GM06990 (cell line): ENCODE measurements at regions not wholly inside any gene's neighbourhood (a gene's known extent, or its start where the extent isn't known, plus 50 kb on each side); places are given as distances from the start of the nearest gene placed in this dataset.

Experiments
- DNase-seq: peaks from one replicate; pipeline ENCODE4 v3.0.0-alpha.2; 2011; ENCODE audit not compliant: insufficient read length; ENCODE audit errors: extremely low read depth
- H3K27me3 ChIP-seq: replicated peaks from 2 replicates; pipeline ENCODE4 v1.6.0; 2011; ENCODE audit warnings: low read length; ENCODE audit not compliant: control insufficient read depth, insufficient read depth
- H3K36me3 ChIP-seq: 2 replicates; pipeline ENCODE4 v1.5.1; 2011; ENCODE audit warnings: low read length; ENCODE audit not compliant: control insufficient read depth, insufficient read depth
- H3K4me3 ChIP-seq: replicated peaks from 2 replicates; pipeline ENCODE4 v1.5.1; 2011; ENCODE audit warnings: low read depth, mild to moderate bottlenecking, control low read depth, low read length
- TF ChIP-seq, protein P1 (sequence below): IDR thresholded peaks from 2 replicates; pipeline ENCODE4 v1.5.1; 2011; ENCODE audit warnings: low read length, control low read depth, mild to moderate bottlenecking, inconsistent platforms; ENCODE audit not compliant: insufficient read depth, poor library complexity, severe bottlenecking

DNA sequence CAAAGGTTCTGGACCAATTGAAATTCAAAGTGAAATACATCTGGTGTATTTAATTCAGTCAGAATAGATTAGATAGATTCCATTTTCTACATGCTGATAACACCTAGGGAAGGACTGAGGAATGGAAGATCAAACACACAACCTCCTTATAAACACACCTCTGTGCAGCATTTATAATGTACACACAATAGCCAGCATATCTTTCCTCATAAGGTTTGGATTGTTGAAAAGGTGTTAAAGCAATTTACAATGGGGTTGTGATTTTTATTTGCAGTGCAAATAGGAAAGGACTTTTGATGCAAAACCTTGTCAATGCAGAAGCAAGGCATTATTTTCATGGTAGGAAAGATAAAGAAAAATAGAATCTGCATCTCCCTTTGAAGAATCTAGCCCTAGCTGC is 448.9 kb upstream of the KCNMB2 start:
- DNase-seq, result no peak
- TF ChIP-seq, protein P1, sequence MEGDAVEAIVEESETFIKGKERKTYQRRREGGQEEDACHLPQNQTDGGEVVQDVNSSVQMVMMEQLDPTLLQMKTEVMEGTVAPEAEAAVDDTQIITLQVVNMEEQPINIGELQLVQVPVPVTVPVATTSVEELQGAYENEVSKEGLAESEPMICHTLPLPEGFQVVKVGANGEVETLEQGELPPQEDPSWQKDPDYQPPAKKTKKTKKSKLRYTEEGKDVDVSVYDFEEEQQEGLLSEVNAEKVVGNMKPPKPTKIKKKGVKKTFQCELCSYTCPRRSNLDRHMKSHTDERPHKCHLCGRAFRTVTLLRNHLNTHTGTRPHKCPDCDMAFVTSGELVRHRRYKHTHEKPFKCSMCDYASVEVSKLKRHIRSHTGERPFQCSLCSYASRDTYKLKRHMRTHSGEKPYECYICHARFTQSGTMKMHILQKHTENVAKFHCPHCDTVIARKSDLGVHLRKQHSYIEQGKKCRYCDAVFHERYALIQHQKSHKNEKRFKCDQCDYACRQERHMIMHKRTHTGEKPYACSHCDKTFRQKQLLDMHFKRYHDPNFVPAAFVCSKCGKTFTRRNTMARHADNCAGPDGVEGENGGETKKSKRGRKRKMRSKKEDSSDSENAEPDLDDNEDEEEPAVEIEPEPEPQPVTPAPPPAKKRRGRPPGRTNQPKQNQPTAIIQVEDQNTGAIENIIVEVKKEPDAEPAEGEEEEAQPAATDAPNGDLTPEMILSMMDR, result no peak
- Histone ChIP-seq H3K27me3 (no peaks in the 10 kb centered on the region), H3K36me3 (no peaks in the 10 kb centered on the region), H3K4me3 (no peak overlapping the region)

DNA sequence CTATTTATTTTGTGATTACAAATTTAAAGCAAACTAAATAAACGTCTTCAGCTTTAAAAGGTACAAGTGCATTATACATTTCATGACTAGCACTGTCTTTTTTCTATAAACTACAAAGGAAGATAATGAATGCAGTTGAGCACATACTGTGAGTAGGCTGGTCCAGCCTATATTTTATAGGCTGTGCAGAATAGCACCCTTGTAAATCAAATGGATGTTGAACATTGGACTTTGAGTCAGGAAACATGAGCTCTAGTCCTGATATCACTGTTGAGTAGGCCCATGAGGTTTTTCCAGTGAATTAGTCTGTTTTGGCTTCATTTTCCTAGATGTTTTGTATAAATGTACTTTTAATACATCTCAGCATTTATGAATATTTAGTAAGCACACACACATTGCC is 447.3 kb upstream of the KCNMB2 start:
- TF ChIP-seq, protein P1, result no peak
- DNase-seq, result no peak
- Histone ChIP-seq H3K4me3 (no peak overlapping the region), H3K36me3 (no peaks in the 10 kb centered on the region), H3K27me3 (no peaks in the 10 kb centered on the region)

DNA sequence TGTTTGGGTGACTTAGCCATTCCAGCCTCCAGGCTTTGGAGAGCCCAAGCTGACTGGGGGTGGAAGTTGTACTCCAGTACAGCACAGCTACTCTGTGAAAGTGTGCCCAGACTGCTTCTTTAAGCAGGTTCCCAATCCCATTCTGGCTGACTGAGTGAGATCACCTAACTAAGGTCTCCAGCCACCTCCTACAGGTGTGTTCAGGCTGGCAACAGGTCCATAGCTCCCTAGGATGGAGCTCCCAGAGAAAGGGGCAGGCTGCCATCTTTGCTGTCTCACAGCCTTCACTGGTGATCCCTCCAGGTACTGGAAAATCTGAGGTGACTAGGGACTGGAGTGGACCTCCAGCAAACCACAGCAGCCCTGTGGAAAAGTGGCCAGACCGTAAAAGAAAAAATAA is 445.3 kb upstream of the KCNMB2 start:
- Histone ChIP-seq H3K27me3 (no peaks in the 10 kb centered on the region), H3K36me3 (no peaks in the 10 kb centered on the region), H3K4me3 (no peak overlapping the region)
- TF ChIP-seq, protein P1, result no peak
- no peak for DNase-seq

DNA sequence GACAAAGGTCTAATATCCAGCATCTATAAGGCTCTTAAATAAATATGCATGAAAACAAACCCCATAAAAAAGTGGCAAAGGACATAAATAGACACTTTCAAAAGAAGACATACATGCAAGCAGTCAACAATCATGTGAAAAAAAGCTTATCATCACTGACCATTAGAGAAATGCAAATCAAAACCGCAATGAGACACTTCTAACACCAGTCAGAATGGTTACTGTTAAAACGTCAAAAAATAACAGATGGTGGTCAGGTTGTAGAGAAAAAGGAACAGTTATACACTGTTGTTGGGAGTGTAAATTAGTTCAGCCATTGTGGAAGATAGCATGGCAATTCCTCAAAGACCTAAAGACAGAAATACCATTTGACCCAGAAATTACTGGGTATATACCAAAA is 440.7 kb upstream of the KCNMB2 start:
- Histone ChIP-seq H3K36me3 (no peaks in the 10 kb centered on the region), H3K4me3 (no peak overlapping the region), H3K27me3 (no peaks in the 10 kb centered on the region)
- no peak for DNase-seq
- TF ChIP-seq, protein P1, result no peak

DNA sequence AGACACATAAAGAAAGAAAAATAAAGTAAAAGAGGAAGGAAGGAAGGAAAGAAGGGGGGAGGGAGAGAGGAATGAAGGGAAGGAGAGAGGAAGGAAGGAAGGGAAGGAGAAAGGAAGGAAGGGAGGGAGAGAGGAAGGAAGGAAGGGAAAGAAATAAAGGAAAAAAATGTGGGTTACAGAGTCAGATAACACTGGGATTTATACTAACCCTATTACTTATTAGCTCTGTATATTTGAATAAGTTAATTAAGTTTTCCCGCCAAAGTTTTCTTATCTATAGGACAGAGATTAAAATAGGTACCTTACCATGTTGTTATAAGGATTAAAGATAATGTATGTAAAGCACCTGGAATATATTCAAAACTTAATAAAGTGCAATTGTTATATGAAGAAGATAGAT is 439.3 kb upstream of the KCNMB2 start:
- TF ChIP-seq, protein P1, result no peak
- Histone ChIP-seq H3K27me3 (no peaks in the 10 kb centered on the region), H3K4me3 (no peak overlapping the region), H3K36me3 (no peaks in the 10 kb centered on the region)
- no peak for DNase-seq

DNA sequence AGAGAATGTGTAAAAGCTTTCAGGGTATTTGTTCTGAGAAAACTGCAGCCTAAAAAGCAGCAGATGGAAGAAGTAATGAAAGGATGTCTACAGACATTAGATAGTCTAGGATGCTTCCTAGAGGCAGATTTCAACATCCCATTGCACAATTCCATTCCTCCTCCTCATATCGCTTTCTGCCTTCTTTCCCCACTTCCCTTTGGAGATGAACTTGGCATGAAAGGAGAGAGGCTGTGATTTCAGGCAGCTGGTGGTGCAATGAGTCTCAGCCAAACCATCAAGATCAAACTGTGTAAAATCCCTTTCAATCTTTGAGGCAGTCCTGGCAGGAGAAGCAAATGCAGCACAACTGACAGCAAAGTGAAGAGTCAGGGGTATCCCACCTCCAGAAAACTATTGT is 438.7 kb upstream of the KCNMB2 start:
- no peak for DNase-seq
- H3K4me3 ChIP-seq, result no peak overlapping the region
- TF ChIP-seq, protein P1, result no peak
- H3K27me3 ChIP-seq, result no peaks in the 10 kb centered on the region
- no peaks in the 10 kb centered on the region for H3K36me3 ChIP-seq
